ENCODE measurements at regions not wholly inside any gene's neighbourhood (a gene's known extent, or its start where the extent isn't known, plus 50 kb on each side); places are given as distances from the start of the nearest gene placed in this dataset.
"Not testable (repeated sequence)": the region's sequence is repeated elsewhere in the genome, so short reads cannot be mapped to it uniquely, and the experiment has no call there.

DNA sequence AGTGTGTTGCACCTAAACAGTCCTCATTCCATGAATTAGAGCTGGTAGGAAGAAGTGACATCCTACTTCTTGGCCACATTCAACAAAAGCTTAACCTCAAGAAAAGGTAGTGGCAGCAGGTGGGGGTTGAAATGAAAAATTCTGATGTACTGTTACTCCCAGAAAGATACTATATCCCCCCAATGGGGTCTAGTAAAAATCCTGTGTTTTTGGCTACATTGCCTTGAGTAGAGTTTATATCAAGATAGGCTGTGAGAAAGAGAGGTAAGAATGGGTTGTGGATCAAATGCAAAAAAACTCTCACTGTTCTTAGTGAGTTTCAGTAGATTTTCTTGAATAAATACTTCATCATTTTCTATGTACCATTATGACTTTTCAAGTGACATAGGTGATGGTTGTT, 407.3 kb downstream of the KCNJ18 start:
- H3K9ac ChIP-seq (ENCODE audit: low read depth, low read length); H3K4me1 ChIP-seq (ENCODE audit: control insufficient read depth, insufficient read depth, low read length); H3K9me3 ChIP-seq (ENCODE audit: control insufficient read depth, insufficient read depth, low read length); H3K36me3 ChIP-seq (ENCODE audit: control insufficient read depth, insufficient read depth, low read length); H3K27me3 ChIP-seq (ENCODE audit: control insufficient read depth, insufficient read depth, low read length); H3K4me3 ChIP-seq (ENCODE audit: low read depth, low read length): not testable (repeated sequence)

- Histone ChIP-seq H3K4me3 (ENCODE audit: low read depth, low read length) (no peak overlapping the region), H3K27me3 (ENCODE audit: control insufficient read depth, insufficient read depth, low read length) (no peaks in the 10 kb centered on the region), H3K9me3 (ENCODE audit: control insufficient read depth, insufficient read depth, low read length) (no peaks in the 10 kb centered on the region), H3K9ac (ENCODE audit: low read depth, low read length) (no peak overlapping the region), H3K36me3 (ENCODE audit: control insufficient read depth, insufficient read depth, low read length) (no peaks in the 10 kb centered on the region), H3K4me1 (ENCODE audit: control insufficient read depth, insufficient read depth, low read length) (no peaks in the 10 kb centered on the region)
Measured at GRCh38 chr17:22102177-22102576, 409.9 kb downstream of the KCNJ18 start.

GRCh38 chr17:22116720-22117119, 424.4 kb downstream of the KCNJ18 start:
- H3K9ac ChIP-seq (ENCODE audit: low read depth, low read length); H3K4me1 ChIP-seq (ENCODE audit: control insufficient read depth, insufficient read depth, low read length): not testable (repeated sequence)

GRCh38 chr17:22117401-22117800, 425.1 kb downstream of the KCNJ18 start:
- H3K9me3 ChIP-seq (ENCODE audit: control insufficient read depth, insufficient read depth, low read length); H3K4me3 ChIP-seq (ENCODE audit: low read depth, low read length); H3K36me3 ChIP-seq (ENCODE audit: control insufficient read depth, insufficient read depth, low read length); H3K4me1 ChIP-seq (ENCODE audit: control insufficient read depth, insufficient read depth, low read length); H3K9ac ChIP-seq (ENCODE audit: low read depth, low read length); H3K27me3 ChIP-seq (ENCODE audit: control insufficient read depth, insufficient read depth, low read length): not testable (repeated sequence)

More at GRCh38 chr17:22116720-22117119, 424.4 kb downstream of the KCNJ18 start:
- not testable (repeated sequence) for H3K4me3 ChIP-seq (ENCODE audit: low read depth, low read length); H3K27me3 ChIP-seq (ENCODE audit: control insufficient read depth, insufficient read depth, low read length); H3K36me3 ChIP-seq (ENCODE audit: control insufficient read depth, insufficient read depth, low read length); H3K9me3 ChIP-seq (ENCODE audit: control insufficient read depth, insufficient read depth, low read length)

- H3K4me3 ChIP-seq (ENCODE audit: low read depth, low read length); H3K36me3 ChIP-seq (ENCODE audit: control insufficient read depth, insufficient read depth, low read length); H3K9me3 ChIP-seq (ENCODE audit: control insufficient read depth, insufficient read depth, low read length); H3K4me1 ChIP-seq (ENCODE audit: control insufficient read depth, insufficient read depth, low read length); H3K9ac ChIP-seq (ENCODE audit: low read depth, low read length); H3K27me3 ChIP-seq (ENCODE audit: control insufficient read depth, insufficient read depth, low read length): not testable (repeated sequence)
Measured at GRCh38 chr17:22119016-22119415, 426.7 kb downstream of the KCNJ18 start.

DNA sequence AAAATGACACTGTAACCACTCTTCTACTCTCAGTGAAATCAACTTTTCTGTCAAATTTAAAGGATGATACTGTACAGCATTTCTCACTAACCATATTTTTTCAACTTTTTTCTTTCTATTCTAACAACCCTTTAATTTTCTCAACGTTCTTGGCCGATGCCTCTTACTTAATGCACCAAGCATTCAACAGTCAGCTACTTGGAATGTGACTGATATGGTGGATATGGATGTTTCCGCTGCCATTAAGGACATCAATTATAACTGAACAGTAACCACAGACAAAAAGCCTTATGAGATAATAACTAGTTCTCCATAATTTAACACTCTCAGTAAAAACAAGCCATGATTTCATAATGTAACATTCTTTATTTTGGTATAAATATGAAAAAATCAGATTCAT, 427.4 kb downstream of the KCNJ18 start:
- not testable (repeated sequence) for H3K9ac ChIP-seq (ENCODE audit: low read depth, low read length); H3K27me3 ChIP-seq (ENCODE audit: control insufficient read depth, insufficient read depth, low read length); H3K9me3 ChIP-seq (ENCODE audit: control insufficient read depth, insufficient read depth, low read length); H3K4me1 ChIP-seq (ENCODE audit: control insufficient read depth, insufficient read depth, low read length); H3K4me3 ChIP-seq (ENCODE audit: low read depth, low read length); H3K36me3 ChIP-seq (ENCODE audit: control insufficient read depth, insufficient read depth, low read length)

- H3K4me3 ChIP-seq (ENCODE audit: low read depth, low read length), result no peak overlapping the region
- H3K9me3 ChIP-seq (ENCODE audit: control insufficient read depth, insufficient read depth, low read length), result peaks cover 2% of the 10 kb centered on the region
- H3K27me3 ChIP-seq (ENCODE audit: control insufficient read depth, insufficient read depth, low read length), result no peaks in the 10 kb centered on the region
- no peaks in the 10 kb centered on the region for H3K4me1 ChIP-seq (ENCODE audit: control insufficient read depth, insufficient read depth, low read length)
- no peak overlapping the region for H3K9ac ChIP-seq (ENCODE audit: low read depth, low read length)
- H3K36me3 ChIP-seq (ENCODE audit: control insufficient read depth, insufficient read depth, low read length), result no peaks in the 10 kb centered on the region
Measured at GRCh38 chr17:22123536-22124281, 431.4 kb downstream of the KCNJ18 start.

- Histone ChIP-seq H3K27me3 (ENCODE audit: control insufficient read depth, insufficient read depth, low read length) (no peaks in the 10 kb centered on the region), H3K36me3 (ENCODE audit: control insufficient read depth, insufficient read depth, low read length) (no peaks in the 10 kb centered on the region), H3K9ac (ENCODE audit: low read depth, low read length) (no peak overlapping the region), H3K4me1 (ENCODE audit: control insufficient read depth, insufficient read depth, low read length) (no peaks in the 10 kb centered on the region), H3K4me3 (ENCODE audit: low read depth, low read length) (no peak overlapping the region), H3K9me3 (ENCODE audit: control insufficient read depth, insufficient read depth, low read length) (peaks cover 9% of the 10 kb centered on the region)
Measured at GRCh38 chr17:22128171-22128570, 435.8 kb downstream of the KCNJ18 start.

DNA sequence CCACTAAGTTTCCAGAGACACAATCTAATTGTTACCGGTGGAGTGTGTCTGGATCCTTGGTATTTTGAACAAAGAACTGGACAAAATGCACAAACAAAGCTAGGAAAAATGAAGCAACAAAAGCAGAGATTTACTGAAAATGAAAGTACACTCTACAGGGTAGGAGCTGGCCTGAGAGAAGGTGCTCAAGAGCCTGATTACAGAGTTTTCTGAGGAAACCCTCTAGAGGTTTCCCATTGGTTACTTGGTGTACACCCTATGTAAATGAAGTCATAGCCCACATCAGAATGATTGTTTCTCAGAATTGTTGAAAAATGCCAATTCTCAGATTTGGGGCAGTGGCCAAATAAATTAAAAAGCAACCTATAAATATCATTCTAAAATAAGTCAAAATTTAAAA, 436.4 kb downstream of the KCNJ18 start:
- Histone ChIP-seq H3K27me3 (ENCODE audit: control insufficient read depth, insufficient read depth, low read length) (no peaks in the 10 kb centered on the region), H3K4me3 (ENCODE audit: low read depth, low read length) (no peak overlapping the region), H3K4me1 (ENCODE audit: control insufficient read depth, insufficient read depth, low read length) (no peaks in the 10 kb centered on the region), H3K9ac (ENCODE audit: low read depth, low read length) (no peak overlapping the region), H3K9me3 (ENCODE audit: control insufficient read depth, insufficient read depth, low read length) (peaks cover 9% of the 10 kb centered on the region), H3K36me3 (ENCODE audit: control insufficient read depth, insufficient read depth, low read length) (no peaks in the 10 kb centered on the region)

DNA sequence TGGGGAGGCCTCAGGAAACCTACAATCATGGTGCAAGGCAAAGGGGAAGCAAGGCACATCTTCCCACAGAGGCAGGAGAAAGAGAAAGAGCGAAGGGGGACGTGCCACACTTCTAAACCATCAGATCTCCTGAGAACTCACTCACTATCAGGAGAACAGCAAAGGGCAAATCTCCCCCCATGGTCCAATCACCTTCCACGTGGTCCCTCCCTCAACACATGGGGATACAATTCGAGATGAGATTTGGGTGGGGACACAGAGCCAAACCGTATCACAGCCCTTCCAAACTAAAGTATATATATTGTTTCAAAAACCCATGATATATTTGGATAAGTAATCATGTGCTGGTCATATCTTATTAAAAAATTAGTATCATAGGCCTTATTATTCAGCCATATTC, 437.6 kb downstream of the KCNJ18 start:
- not testable (repeated sequence) for H3K9ac ChIP-seq (ENCODE audit: low read depth, low read length); H3K4me3 ChIP-seq (ENCODE audit: low read depth, low read length); H3K27me3 ChIP-seq (ENCODE audit: control insufficient read depth, insufficient read depth, low read length); H3K4me1 ChIP-seq (ENCODE audit: control insufficient read depth, insufficient read depth, low read length); H3K36me3 ChIP-seq (ENCODE audit: control insufficient read depth, insufficient read depth, low read length); H3K9me3 ChIP-seq (ENCODE audit: control insufficient read depth, insufficient read depth, low read length)

- Histone ChIP-seq H3K9ac (ENCODE audit: low read depth, low read length) (no peak overlapping the region), H3K4me3 (ENCODE audit: low read depth, low read length) (no peak overlapping the region), H3K4me1 (ENCODE audit: control insufficient read depth, insufficient read depth, low read length) (no peaks in the 10 kb centered on the region), H3K9me3 (ENCODE audit: control insufficient read depth, insufficient read depth, low read length) (peaks cover 9% of the 10 kb centered on the region), H3K36me3 (ENCODE audit: control insufficient read depth, insufficient read depth, low read length) (no peaks in the 10 kb centered on the region), H3K27me3 (ENCODE audit: control insufficient read depth, insufficient read depth, low read length) (no peaks in the 10 kb centered on the region)
Measured at GRCh38 chr17:22131740-22132139, 439.4 kb downstream of the KCNJ18 start.

GRCh38 chr17:22138861-22139469, 446.6 kb downstream of the KCNJ18 start:
- Histone ChIP-seq H3K9me3 (ENCODE audit: control insufficient read depth, insufficient read depth, low read length) (peaks cover 26% of the 10 kb centered on the region), H3K36me3 (ENCODE audit: control insufficient read depth, insufficient read depth, low read length) (no peaks in the 10 kb centered on the region), H3K4me3 (ENCODE audit: low read depth, low read length) (no peak overlapping the region), H3K9ac (ENCODE audit: low read depth, low read length) (no peak overlapping the region), H3K4me1 (ENCODE audit: control insufficient read depth, insufficient read depth, low read length) (no peaks in the 10 kb centered on the region), H3K27me3 (ENCODE audit: control insufficient read depth, insufficient read depth, low read length) (no peaks in the 10 kb centered on the region)

Data from iPS-15b (cell line).